Lower leg skin (tissue), 3 donors: ENCODE measurements at regions not wholly inside any gene's neighbourhood (a gene's known extent, or its start where the extent isn't known, plus 50 kb on each side); places are given as distances from the start of the nearest gene placed in this dataset.

Experiments
- POLR2A ChIP-seq, 2 donors: fragments of 450-650 bp; IDR thresholded peaks; one replicate each; pipeline ENCODE4 v1.6.1; 2016 to 2017; ENCODE audit warnings: antibody characterized with exemption in 2 of 2, mild to moderate bottlenecking in 1 of 2, moderate library complexity in 1 of 2
- TF ChIP-seq, protein P1 (sequence below), 3 donors: fragments of 450-650 bp; IDR thresholded peaks; one replicate each; pipeline ENCODE4 v1.5.1; 2016; ENCODE audit warnings: antibody characterized with exemption in 3 of 3, mild to moderate bottlenecking in 3 of 3, moderate library complexity in 2 of 3

DNA sequence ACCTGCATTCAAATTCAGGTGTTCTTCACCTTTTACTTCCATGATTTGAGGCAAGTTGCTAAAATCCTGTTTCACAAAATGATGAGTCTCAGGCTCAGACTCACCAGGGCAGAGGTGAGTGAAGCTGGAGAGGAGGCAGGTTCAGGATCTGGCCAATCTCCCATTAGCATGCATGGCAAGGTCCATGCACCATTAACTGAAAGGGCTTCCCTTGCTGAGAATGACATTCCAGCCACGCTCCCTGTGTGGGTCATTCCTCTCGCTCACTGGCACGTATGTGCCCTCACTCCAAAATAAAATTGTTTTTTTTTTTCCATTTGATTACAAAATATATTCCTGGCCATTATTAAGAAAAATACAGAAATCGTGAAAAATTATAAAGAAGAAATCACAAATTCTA lies 257.6 kb downstream of the C12orf75 start:
- TF ChIP-seq, protein P1, sequence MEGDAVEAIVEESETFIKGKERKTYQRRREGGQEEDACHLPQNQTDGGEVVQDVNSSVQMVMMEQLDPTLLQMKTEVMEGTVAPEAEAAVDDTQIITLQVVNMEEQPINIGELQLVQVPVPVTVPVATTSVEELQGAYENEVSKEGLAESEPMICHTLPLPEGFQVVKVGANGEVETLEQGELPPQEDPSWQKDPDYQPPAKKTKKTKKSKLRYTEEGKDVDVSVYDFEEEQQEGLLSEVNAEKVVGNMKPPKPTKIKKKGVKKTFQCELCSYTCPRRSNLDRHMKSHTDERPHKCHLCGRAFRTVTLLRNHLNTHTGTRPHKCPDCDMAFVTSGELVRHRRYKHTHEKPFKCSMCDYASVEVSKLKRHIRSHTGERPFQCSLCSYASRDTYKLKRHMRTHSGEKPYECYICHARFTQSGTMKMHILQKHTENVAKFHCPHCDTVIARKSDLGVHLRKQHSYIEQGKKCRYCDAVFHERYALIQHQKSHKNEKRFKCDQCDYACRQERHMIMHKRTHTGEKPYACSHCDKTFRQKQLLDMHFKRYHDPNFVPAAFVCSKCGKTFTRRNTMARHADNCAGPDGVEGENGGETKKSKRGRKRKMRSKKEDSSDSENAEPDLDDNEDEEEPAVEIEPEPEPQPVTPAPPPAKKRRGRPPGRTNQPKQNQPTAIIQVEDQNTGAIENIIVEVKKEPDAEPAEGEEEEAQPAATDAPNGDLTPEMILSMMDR (IDR thresholded peaks at IDR 0.05) = no peak
- TF ChIP-seq POLR2A (IDR thresholded peaks at IDR 0.05) = no peak
